SU-DHL-6 (cell line): ENCODE measurements at regions not wholly inside any gene's neighbourhood (a gene's known extent, or its start where the extent isn't known, plus 50 kb on each side); places are given as distances from the start of the nearest gene placed in this dataset.

Source experiments
- CTCF ChIP-seq: fragments of 200-600 bp; sonication (generic); IDR thresholded peaks from one replicate; pipeline ENCODE4 v1.5.1; 2017; ENCODE audit warnings: antibody characterized with exemption, mild to moderate bottlenecking, low read length, moderate library complexity; ENCODE audit not compliant: insufficient read depth, poor library complexity, severe bottlenecking
- EZH2phosphoT487 ChIP-seq: fragments of 200-600 bp; sonication (generic), shearing (Covaris generic); conservative IDR thresholded peaks from 2 replicates; pipeline ENCODE4 v1.6.1; 2018; ENCODE audit warnings: mild to moderate bottlenecking, antibody characterized with exemption, low read length, moderate library complexity, mixed read lengths

- TF ChIP-seq CTCF (no peak), EZH2phosphoT487 (no peak)
These were observed 344.5 kb downstream of the RPS24 start for GRCh38 chr10:78378192-78378591.
